ENCODE measurements at regions not wholly inside any gene's neighbourhood (a gene's known extent, or its start where the extent isn't known, plus 50 kb on each side); places are given as distances from the start of the nearest gene placed in this dataset.
A peak's percentile ranks its signal among the peaks of the same experiment; 100 is the strongest.
"Not testable (repeated sequence)": the region's sequence is repeated elsewhere in the genome, so short reads cannot be mapped to it uniquely, and the experiment has no call there.

GRCh38 chrX:95791876-95792275, 892.8 kb upstream of the DIAPH2 start:
- DNase-seq (ENCODE audit: low spot score), result no peak

- DNase-seq (ENCODE audit: low spot score), result no peak
These were observed 887.3 kb upstream of the DIAPH2 start for GRCh38 chrX:95797344-95797743.

- DNase-seq (ENCODE audit: low spot score), result no peak
These were observed 860.8 kb upstream of the DIAPH2 start for GRCh38 chrX:95823796-95824195.

GRCh38 chrX:95835223-95835622, 849.4 kb upstream of the DIAPH2 start:
- no peak for DNase-seq (ENCODE audit: low spot score)

- DNase-seq (ENCODE audit: low spot score), result no peak
These were observed 848.1 kb upstream of the DIAPH2 start for GRCh38 chrX:95836517-95836916.

- no peak for DNase-seq (ENCODE audit: low spot score)
These were observed 842.8 kb upstream of the DIAPH2 start for GRCh38 chrX:95841863-95842262.

GRCh38 chrX:95860127-95860526, 824.5 kb upstream of the DIAPH2 start:
- DNase-seq (ENCODE audit: low spot score), result no peak

GRCh38 chrX:95875661-95876060, 809.0 kb upstream of the DIAPH2 start:
- no peak for DNase-seq (ENCODE audit: low spot score)

GRCh38 chrX:95878874-95879273, 805.8 kb upstream of the DIAPH2 start:
- no peak for DNase-seq (ENCODE audit: low spot score)

GRCh38 chrX:95884186-95884585, 800.5 kb upstream of the DIAPH2 start:
- no peak for DNase-seq (ENCODE audit: low spot score)

GRCh38 chrX:95885074-95885473, 799.6 kb upstream of the DIAPH2 start:
- no peak for DNase-seq (ENCODE audit: low spot score)

- no peak for DNase-seq (ENCODE audit: low spot score)
These were observed 795.4 kb upstream of the DIAPH2 start for GRCh38 chrX:95889279-95889678.

- no peak for DNase-seq (ENCODE audit: low spot score)
These were observed 791.0 kb upstream of the DIAPH2 start for GRCh38 chrX:95893636-95894035.

- DNase-seq (ENCODE audit: low spot score), result no peak
These were observed 781.2 kb upstream of the DIAPH2 start for GRCh38 chrX:95903490-95903889.

- no peak for DNase-seq (ENCODE audit: low spot score)
These were observed 780.7 kb upstream of the DIAPH2 start for GRCh38 chrX:95903975-95904374.

- DNase-seq (ENCODE audit: low spot score), result no peak
These were observed 777.6 kb upstream of the DIAPH2 start for GRCh38 chrX:95907081-95907480.

GRCh38 chrX:95911062-95911461, 773.6 kb upstream of the DIAPH2 start:
- no peak for DNase-seq (ENCODE audit: low spot score)

GRCh38 chrX:95919605-95920004, 765.0 kb upstream of the DIAPH2 start:
- peak; percentile 9 for DNase-seq (ENCODE audit: low spot score)

- DNase-seq (ENCODE audit: low spot score), result no peak
These were observed 739.1 kb upstream of the DIAPH2 start for GRCh38 chrX:95945528-95945927.

- no peak for DNase-seq (ENCODE audit: low spot score)
These were observed 735.1 kb upstream of the DIAPH2 start for GRCh38 chrX:95949588-95949987.

- DNase-seq (ENCODE audit: low spot score), result no peak
These were observed 734.0 kb upstream of the DIAPH2 start for GRCh38 chrX:95950679-95951078.

GRCh38 chrX:95953564-95953963, 731.1 kb upstream of the DIAPH2 start:
- no peak for DNase-seq (ENCODE audit: low spot score)

GRCh38 chrX:95956745-95957144, 727.9 kb upstream of the DIAPH2 start:
- DNase-seq (ENCODE audit: low spot score), result no peak

- not testable (repeated sequence) for DNase-seq (ENCODE audit: low spot score)
These were observed 711.1 kb upstream of the DIAPH2 start for GRCh38 chrX:95973456-95974095.

GRCh38 chrX:95974096-95974470, 710.6 kb upstream of the DIAPH2 start:
- DNase-seq (ENCODE audit: low spot score), result no peak
